ENCODE measurements at regions not wholly inside any gene's neighbourhood (a gene's known extent, or its start where the extent isn't known, plus 50 kb on each side); places are given as distances from the start of the nearest gene placed in this dataset.

DNA sequence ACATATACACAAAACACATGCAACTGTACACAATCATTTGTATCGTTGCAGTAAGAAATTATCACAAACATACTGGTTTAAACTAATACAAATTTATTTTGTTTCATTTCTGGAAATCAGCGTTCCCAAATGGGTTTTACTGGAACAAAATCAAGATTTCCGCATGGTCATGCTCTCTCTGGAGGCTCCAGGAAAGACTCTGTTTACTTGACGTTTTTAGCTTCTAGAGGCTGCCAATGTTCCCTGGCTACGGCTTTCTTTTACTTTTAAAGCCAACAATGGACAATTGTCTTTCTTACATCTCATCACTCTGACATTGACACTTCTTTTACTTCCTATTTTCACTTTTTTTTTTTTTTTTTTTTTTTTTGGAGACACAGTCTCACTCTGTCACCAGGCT lies 793.1 kb downstream of the CDH9 start:
- DNase-seq (ENCODE audit: low read depth, low spot score): no peak
- H3K4me3 ChIP-seq (ENCODE audit: low read depth, low read length): no peak overlapping the region
- TF ChIP-seq, protein P1, sequence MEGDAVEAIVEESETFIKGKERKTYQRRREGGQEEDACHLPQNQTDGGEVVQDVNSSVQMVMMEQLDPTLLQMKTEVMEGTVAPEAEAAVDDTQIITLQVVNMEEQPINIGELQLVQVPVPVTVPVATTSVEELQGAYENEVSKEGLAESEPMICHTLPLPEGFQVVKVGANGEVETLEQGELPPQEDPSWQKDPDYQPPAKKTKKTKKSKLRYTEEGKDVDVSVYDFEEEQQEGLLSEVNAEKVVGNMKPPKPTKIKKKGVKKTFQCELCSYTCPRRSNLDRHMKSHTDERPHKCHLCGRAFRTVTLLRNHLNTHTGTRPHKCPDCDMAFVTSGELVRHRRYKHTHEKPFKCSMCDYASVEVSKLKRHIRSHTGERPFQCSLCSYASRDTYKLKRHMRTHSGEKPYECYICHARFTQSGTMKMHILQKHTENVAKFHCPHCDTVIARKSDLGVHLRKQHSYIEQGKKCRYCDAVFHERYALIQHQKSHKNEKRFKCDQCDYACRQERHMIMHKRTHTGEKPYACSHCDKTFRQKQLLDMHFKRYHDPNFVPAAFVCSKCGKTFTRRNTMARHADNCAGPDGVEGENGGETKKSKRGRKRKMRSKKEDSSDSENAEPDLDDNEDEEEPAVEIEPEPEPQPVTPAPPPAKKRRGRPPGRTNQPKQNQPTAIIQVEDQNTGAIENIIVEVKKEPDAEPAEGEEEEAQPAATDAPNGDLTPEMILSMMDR (IDR thresholded peaks at IDR 0.05; ENCODE audit: insufficient read depth, low read length, missing control alignments): no peak
- ChIA-PET POLR2A (no interaction called here), CTCF (no interaction called here)

DNA sequence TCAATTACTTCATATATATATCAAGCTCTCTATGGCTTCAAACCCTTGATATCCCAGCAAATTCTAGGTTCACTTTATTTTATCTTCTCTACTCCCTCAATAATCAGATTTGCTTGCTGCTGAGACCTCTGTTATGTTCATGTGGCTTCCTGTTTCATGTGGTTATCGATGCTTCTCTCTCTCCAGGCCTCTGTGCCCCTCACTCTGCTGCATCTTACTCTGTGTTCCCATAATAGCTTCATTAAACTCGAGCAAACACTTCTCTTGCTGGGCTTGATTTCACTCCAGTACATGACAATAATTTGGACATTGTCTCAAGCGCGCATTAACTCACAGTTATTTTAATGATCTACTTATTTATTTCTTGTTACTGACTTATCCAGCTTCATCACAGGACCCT lies 798.8 kb downstream of the CDH9 start:
- ChIA-PET CTCF (no interaction called here), POLR2A (no interaction called here)
- no peak for DNase-seq (ENCODE audit: low read depth, low spot score)
- no peak overlapping the region for H3K4me3 ChIP-seq (ENCODE audit: low read depth, low read length)
- TF ChIP-seq, protein P1 (IDR thresholded peaks at IDR 0.05; ENCODE audit: insufficient read depth, low read length, missing control alignments): no peak

DNA sequence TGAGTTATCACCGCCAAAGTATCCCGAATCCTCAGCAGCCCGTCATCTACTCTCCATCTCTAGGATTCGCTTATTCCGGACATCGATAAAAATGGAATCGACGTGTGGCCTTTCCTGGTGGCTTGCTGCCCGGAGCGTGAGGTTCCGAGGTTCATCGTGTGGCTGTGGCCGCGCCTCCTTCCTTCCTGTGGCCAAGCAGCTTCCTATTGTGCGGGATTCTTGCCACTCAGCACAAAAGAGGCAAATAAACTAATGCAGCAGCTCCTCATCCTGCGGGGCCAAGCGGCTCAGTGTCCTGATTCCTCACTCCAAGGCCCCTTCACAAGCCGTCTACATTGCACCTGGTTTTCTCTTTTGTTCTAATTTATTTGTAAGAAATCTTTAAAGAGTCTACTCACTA lies 800.9 kb downstream of the CDH9 start:
- no peak for DNase-seq (ENCODE audit: low read depth, low spot score)
- TF ChIP-seq, protein P1 (IDR thresholded peaks at IDR 0.05; ENCODE audit: insufficient read depth, low read length, missing control alignments): no peak
- CTCF ChIA-PET: no interaction called here
- H3K4me3 ChIP-seq (ENCODE audit: low read depth, low read length): no peak overlapping the region
- POLR2A ChIA-PET: no interaction called here

DNA sequence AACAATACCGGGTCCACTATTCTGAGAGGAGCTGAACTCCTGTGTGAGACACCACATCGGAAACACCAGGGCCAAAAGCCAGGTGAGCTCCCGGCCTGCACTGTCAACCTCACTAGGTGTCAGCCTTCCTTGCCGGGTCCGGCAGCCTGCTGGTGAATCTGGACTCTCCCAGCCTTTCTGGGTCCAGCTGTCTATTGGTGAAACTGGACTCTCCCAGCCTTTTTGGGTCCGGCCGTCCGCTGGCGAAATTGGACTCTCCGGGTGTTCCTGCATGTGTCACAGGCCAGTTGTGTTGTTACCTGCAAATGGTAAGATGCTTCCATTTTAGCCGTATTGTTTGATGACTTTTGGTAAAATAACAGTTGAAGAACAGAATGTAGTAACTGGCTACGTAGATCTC lies 801.5 kb downstream of the CDH9 start:
- ChIA-PET CTCF (no interaction called here), POLR2A (no interaction called here)
- TF ChIP-seq, protein P1 (IDR thresholded peaks at IDR 0.05; ENCODE audit: insufficient read depth, low read length, missing control alignments): no peak
- no peak overlapping the region for H3K4me3 ChIP-seq (ENCODE audit: low read depth, low read length)
- no peak for DNase-seq (ENCODE audit: low read depth, low spot score)

DNA sequence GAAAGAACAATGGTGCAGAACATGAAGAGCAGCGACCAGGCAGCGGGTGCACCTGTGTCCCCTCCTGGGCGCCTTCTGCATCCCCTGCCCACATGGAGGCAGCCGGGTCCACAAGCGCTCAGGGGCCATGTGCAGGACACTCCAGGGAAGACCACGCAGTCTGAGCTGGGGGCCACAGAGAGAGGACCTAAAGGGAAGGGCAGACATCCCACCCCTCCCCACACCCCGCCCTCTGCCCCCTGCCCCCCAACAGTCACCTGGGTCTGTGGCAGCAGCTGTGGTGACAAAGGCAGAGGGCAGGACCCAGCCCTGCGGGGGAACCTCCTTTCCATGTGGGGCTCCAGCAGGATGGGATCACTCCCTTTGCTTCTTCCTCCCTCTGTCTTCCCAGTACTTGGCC lies 805.7 kb downstream of the CDH9 start:
- no peak for DNase-seq (ENCODE audit: low read depth, low spot score)
- POLR2A ChIA-PET: no interaction called here
- TF ChIP-seq, protein P1 (IDR thresholded peaks at IDR 0.05; ENCODE audit: insufficient read depth, low read length, missing control alignments): no peak
- H3K4me3 ChIP-seq (ENCODE audit: low read depth, low read length): no peak overlapping the region
- CTCF ChIA-PET: no interaction called here

DNA sequence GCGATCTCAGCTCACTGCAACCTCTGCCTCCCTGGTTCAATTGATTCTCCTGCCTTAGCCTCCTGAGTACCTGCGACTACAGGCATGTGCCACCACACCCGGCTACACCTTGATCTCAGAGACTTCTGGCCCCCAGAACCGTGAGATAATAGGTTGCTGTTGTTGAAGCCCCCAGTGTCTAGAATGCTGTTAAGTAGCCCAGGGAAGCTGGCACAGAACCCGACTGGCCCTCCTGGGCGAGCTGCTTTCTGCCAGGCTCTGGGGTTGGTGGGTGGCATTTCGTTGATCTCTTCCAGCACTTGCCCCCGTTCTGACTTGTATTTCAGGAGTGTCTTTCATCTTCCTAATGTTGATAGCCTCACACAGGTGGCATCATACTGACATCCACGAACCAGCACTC lies 807.1 kb downstream of the CDH9 start:
- H3K4me3 ChIP-seq (ENCODE audit: low read depth, low read length): no peak overlapping the region
- TF ChIP-seq, protein P1 (IDR thresholded peaks at IDR 0.05; ENCODE audit: insufficient read depth, low read length, missing control alignments): no peak
- ChIA-PET CTCF (no interaction called here), POLR2A (no interaction called here)
- DNase-seq (ENCODE audit: low read depth, low spot score): no peak

All from AG04449 (cell line).